Smooth muscle cell (in vitro differentiated cells): ENCODE measurements at regions not wholly inside any gene's neighbourhood (a gene's known extent, or its start where the extent isn't known, plus 50 kb on each side); places are given as distances from the start of the nearest gene placed in this dataset.

Experiments
- DNase-seq: peaks from one replicate; lab custom pipeline; 2025; ENCODE audit not compliant: unreplicated experiment; lab: John Stamatoyannopoulos, UW
- H2AFZ ChIP-seq: fragments of 200-600 bp; sonication (generic); 2 replicates; pipeline ENCODE4 v1.6.0; 2016; ENCODE audit warnings: antibody characterized with exemption, low read depth, mild to moderate bottlenecking
- H3F3A ChIP-seq: fragments of 200-600 bp; sonication (generic); 2 replicates; pipeline ENCODE4 v1.6.0; 2017; ENCODE audit warnings: antibody characterized with exemption, low read depth
- H3K27ac ChIP-seq: fragments of 200-600 bp; sonication (generic); 2 replicates; pipeline ENCODE4 v1.5.1; 2016; ENCODE audit warnings: low read depth, mild to moderate bottlenecking
- H3K27me3 ChIP-seq: fragments of 200-600 bp; sonication (generic); 2 replicates; pipeline ENCODE4 v1.6.1; 2016; ENCODE audit warnings: low read depth, mild to moderate bottlenecking
- H3K36me3 ChIP-seq: fragments of 200-600 bp; sonication (generic); 2 replicates; pipeline ENCODE4 v1.5.1; 2016; ENCODE audit warnings: low read depth
- H3K4me1 ChIP-seq: fragments of 200-600 bp; sonication (generic); 2 replicates; pipeline ENCODE4 v1.5.1; 2016; ENCODE audit warnings: low read depth
- H3K4me2 ChIP-seq: fragments of 200-600 bp; sonication (generic); 2 replicates; pipeline ENCODE4 v1.6.0; 2016; ENCODE audit warnings: mild to moderate bottlenecking
- H3K4me3 ChIP-seq: fragments of 200-600 bp; sonication (generic); 2 replicates; pipeline ENCODE4 v1.5.1; 2016; ENCODE audit warnings: mild to moderate bottlenecking
- H3K79me2 ChIP-seq: fragments of 200-600 bp; sonication (generic); 2 replicates; pipeline ENCODE4 v1.6.0; 2016; ENCODE audit warnings: low read depth, mild to moderate bottlenecking
- H3K9ac ChIP-seq: fragments of 200-600 bp; sonication (generic); 2 replicates; pipeline ENCODE4 v1.6.0; 2016; ENCODE audit warnings: low read depth
- H3K9me3 ChIP-seq: fragments of 200-600 bp; sonication (generic); replicated peaks from 2 replicates; pipeline ENCODE4 v1.5.1; 2016; ENCODE audit warnings: low read depth
- H4K20me1 ChIP-seq: fragments of 200-600 bp; sonication (generic); 2 replicates; pipeline ENCODE4 v1.6.0; 2016; ENCODE audit warnings: low read depth
- CTCF ChIP-seq: fragments of 200-600 bp; sonication (generic); IDR thresholded peaks from 2 replicates; pipeline ENCODE4 v1.5.1; 2017; ENCODE audit warnings: borderline replicate concordance, mild to moderate bottlenecking, antibody characterized with exemption; ENCODE audit not compliant: insufficient read depth, poor library complexity, severe bottlenecking
- WGBS: methylation state at CpG from one replicate; pipeline ENCODE4 v1.1.7; 2016; ENCODE audit warnings: low lambda C conversion rate; 5-methylcytosine and 5-hydroxymethylcytosine counted together

GRCh38 chr1:61588736-61589672 lies 135.9 kb downstream of the TM2D1 start:
- 64% methylated on average over 18 of the region's 18 CpGs for WGBS
- no peak overlapping the region for H2AFZ ChIP-seq
- no peaks in the 10 kb centered on the region for H3K36me3 ChIP-seq
- no peak overlapping the region for H3K4me3 ChIP-seq
- no peak for DNase-seq
- no peaks in the 10 kb centered on the region for H3K79me2 ChIP-seq
- TF ChIP-seq CTCF = peak; percentile 75
- H3K9me3 ChIP-seq = no peaks in the 10 kb centered on the region
- no peaks in the 10 kb centered on the region for H3K4me1 ChIP-seq
- H4K20me1 ChIP-seq = no peaks in the 10 kb centered on the region
- no peak overlapping the region for H3K4me2 ChIP-seq
- no peak overlapping the region for H3K27ac ChIP-seq
- no peaks in the 10 kb centered on the region for H3F3A ChIP-seq
- no peak overlapping the region for H3K9ac ChIP-seq
- no peaks in the 10 kb centered on the region for H3K27me3 ChIP-seq

GRCh38 chr1:61585714-61586113 lies 139.2 kb downstream of the TM2D1 start:
- Histone ChIP-seq H3K36me3 (no peaks in the 10 kb centered on the region), H3K9me3 (no peaks in the 10 kb centered on the region), H2AFZ (no peak overlapping the region), H3K9ac (no peak overlapping the region), H3F3A (no peaks in the 10 kb centered on the region), H3K4me2 (no peak overlapping the region), H4K20me1 (no peaks in the 10 kb centered on the region), H3K27ac (no peak overlapping the region), H3K27me3 (no peaks in the 10 kb centered on the region), H3K79me2 (no peaks in the 10 kb centered on the region), H3K4me1 (no peaks in the 10 kb centered on the region), H3K4me3 (no peak overlapping the region)
- TF ChIP-seq CTCF = no peak
- 90% methylated on average over 7 of the region's 7 CpGs for WGBS
- DNase-seq = no peak

DNA sequence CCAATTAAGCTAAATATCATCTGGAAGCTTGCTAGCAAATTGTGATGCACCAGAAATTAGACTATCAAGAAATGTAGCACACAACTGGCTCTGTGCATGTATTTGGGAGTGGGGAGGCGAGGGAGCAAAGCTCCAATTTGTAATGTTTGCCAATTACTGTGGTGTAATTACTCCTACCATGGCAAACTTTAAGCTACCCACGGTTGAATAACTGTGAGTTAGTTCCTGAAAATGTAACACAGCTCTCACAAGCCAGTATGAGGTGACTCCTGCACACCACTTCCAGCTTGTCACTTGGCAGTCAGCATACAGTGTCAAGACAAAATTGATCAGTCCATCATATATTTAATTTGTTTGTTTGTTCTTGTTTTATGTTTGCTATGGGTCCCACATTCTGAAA lies 141.2 kb downstream of the TM2D1 start:
- Histone ChIP-seq H3K4me3 (no peak overlapping the region), H3K27ac (no peak overlapping the region), H3K27me3 (no peaks in the 10 kb centered on the region), H3F3A (no peaks in the 10 kb centered on the region), H3K4me1 (no peaks in the 10 kb centered on the region), H3K79me2 (no peaks in the 10 kb centered on the region), H3K36me3 (no peaks in the 10 kb centered on the region), H2AFZ (no peak overlapping the region), H3K9me3 (no peaks in the 10 kb centered on the region), H3K4me2 (no peak overlapping the region), H3K9ac (no peak overlapping the region), H4K20me1 (no peaks in the 10 kb centered on the region)
- no peak for DNase-seq
- no peak for TF ChIP-seq CTCF
- 95% methylated on average over 2 of the region's 2 CpGs for WGBS

DNA sequence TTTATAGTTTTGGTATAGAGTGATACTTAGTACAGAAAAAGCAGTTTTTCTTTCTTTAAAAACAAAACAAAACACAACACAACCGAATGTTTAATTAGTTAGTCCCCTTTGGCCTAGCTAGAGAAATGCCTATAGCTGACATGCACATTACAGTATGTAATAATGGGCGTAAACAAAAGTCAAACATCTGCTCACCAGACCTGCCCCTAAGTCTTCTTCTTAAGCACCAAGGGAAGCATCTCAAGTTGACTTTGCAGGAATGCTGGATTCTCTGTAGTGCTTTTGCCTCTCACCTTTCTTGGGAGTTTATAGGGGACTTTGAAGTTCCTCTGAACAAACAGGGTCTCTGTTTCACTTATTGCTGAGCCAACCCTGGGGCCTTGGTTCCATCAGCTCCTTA lies 143.7 kb downstream of the TM2D1 start:
- no peaks in the 10 kb centered on the region for H4K20me1 ChIP-seq
- no peaks in the 10 kb centered on the region for H3K79me2 ChIP-seq
- H3K27ac ChIP-seq = no peak overlapping the region
- no peak overlapping the region for H3K9ac ChIP-seq
- no peak overlapping the region for H3K4me3 ChIP-seq
- no peak overlapping the region for H3K4me2 ChIP-seq
- no peak for DNase-seq
- 92% methylated on average over 2 of the region's 2 CpGs for WGBS
- no peaks in the 10 kb centered on the region for H3K9me3 ChIP-seq
- H3F3A ChIP-seq = no peaks in the 10 kb centered on the region
- no peak overlapping the region for H2AFZ ChIP-seq
- no peak for TF ChIP-seq CTCF
- H3K36me3 ChIP-seq = no peaks in the 10 kb centered on the region
- no peaks in the 10 kb centered on the region for H3K4me1 ChIP-seq
- H3K27me3 ChIP-seq = no peaks in the 10 kb centered on the region
